ENCODE measurements at regions not wholly inside any gene's neighbourhood (a gene's known extent, or its start where the extent isn't known, plus 50 kb on each side); places are given as distances from the start of the nearest gene placed in this dataset.

DNA sequence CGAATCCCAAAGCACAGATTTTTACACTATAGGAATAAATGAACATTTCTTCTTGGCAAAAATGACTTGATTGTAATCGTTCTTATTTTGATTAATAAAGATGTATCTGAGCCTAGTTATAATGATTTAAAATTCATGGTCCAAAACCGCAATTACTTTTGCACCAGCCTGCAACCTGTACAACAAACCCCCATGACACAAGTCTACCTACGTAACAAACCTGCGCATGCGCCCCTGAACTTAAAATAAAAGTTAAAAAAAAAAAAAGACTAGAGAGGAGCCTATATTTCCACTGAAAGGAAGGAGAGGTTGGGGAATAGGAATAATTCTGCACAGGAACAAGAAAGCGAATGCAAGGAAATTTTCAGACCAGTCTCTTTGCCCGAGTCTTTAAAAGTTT, 145.2 kb downstream of the SCARB1 start:
- no peaks in the 10 kb centered on the region for H3K9me3 ChIP-seq
- H3K4me3 ChIP-seq: no peak overlapping the region
- DNase-seq (no peak), ATAC-seq (ENCODE audit: low FRiP score in 2 of 2) (no peak)
- H3K36me3 ChIP-seq: no peaks in the 10 kb centered on the region
- peaks cover 42 to 59% (median 54%) of the 10 kb centered on the region in 4 donors for H3K4me1 ChIP-seq
- H3K27ac ChIP-seq: no peak overlapping the region
- no peaks in the 10 kb centered on the region for H3K27me3 ChIP-seq
- TF ChIP-seq EP300 (IDR thresholded peaks at IDR 0.05) (no peak), POLR2A (IDR thresholded peaks at IDR 0.05) (no peak), POLR2AphosphoS5 (IDR thresholded peaks at IDR 0.05) (no peak)
- TF ChIP-seq, protein P1, sequence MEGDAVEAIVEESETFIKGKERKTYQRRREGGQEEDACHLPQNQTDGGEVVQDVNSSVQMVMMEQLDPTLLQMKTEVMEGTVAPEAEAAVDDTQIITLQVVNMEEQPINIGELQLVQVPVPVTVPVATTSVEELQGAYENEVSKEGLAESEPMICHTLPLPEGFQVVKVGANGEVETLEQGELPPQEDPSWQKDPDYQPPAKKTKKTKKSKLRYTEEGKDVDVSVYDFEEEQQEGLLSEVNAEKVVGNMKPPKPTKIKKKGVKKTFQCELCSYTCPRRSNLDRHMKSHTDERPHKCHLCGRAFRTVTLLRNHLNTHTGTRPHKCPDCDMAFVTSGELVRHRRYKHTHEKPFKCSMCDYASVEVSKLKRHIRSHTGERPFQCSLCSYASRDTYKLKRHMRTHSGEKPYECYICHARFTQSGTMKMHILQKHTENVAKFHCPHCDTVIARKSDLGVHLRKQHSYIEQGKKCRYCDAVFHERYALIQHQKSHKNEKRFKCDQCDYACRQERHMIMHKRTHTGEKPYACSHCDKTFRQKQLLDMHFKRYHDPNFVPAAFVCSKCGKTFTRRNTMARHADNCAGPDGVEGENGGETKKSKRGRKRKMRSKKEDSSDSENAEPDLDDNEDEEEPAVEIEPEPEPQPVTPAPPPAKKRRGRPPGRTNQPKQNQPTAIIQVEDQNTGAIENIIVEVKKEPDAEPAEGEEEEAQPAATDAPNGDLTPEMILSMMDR (IDR thresholded peaks at IDR 0.05): no peak
- WGBS, 2 donors: 93 to 94% methylated on average over 8 of the region's 8 CpGs

DNA sequence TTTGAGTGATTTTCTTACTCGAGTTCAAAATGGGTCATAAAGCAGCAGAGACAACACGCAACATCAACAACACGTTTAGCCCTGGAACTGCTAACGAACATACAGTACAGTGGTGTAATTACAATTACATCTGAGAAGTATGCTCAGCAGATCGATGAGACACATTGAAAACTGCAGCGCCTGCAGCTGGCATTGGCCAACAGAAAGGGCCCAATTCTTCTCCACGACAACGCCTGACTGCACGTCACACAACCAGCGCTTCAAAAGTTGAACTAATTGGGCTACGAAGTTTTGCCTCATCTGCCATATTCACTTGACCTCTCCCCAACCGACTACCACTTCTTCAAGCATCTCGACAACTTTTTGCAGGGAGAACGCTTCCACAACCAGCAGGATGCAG, 145.6 kb downstream of the SCARB1 start:
- WGBS, 2 donors: 92 to 94% methylated on average over 14 of the region's 14 CpGs
- peaks cover 42 to 63% (median 58%) of the 10 kb centered on the region in 4 donors for H3K4me1 ChIP-seq
- H3K27ac ChIP-seq: no peak overlapping the region
- TF ChIP-seq, protein P1 (IDR thresholded peaks at IDR 0.05): no peak
- no peak for TF ChIP-seq POLR2AphosphoS5 (IDR thresholded peaks at IDR 0.05)
- TF ChIP-seq POLR2A (IDR thresholded peaks at IDR 0.05): no peak
- no peak for TF ChIP-seq EP300 (IDR thresholded peaks at IDR 0.05)
- H3K4me3 ChIP-seq: no peak overlapping the region
- ATAC-seq (ENCODE audit: low FRiP score in 2 of 2): no peak
- no peaks in the 10 kb centered on the region for H3K9me3 ChIP-seq
- no peak for DNase-seq
- no peaks in the 10 kb centered on the region for H3K27me3 ChIP-seq
- no peaks in the 10 kb centered on the region for H3K36me3 ChIP-seq

DNA sequence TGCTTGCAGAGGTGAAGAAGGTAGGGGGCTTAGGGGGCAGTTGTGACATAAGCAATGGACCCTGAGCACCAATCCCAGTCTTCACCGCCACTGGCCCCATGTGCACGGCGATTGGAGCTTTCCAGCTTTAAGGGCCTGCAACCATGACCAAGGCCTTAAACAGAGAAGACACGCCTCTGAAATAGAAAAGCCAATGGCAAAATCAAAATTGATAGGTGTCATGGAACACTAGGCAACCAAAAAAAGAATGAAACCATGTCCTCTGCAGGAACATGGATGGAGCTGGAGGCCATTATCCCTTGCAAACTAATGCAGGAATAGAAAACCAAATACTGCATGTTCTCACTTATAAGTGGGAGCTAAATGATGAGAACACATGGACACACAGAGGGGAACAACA, 146.3 kb downstream of the SCARB1 start:
- no peaks in the 10 kb centered on the region for H3K27me3 ChIP-seq
- DNase-seq (no peak), ATAC-seq (ENCODE audit: low FRiP score in 2 of 2) (no peak)
- 87 to 90% methylated on average over 4 of the region's 4 CpGs for WGBS, 2 donors
- TF ChIP-seq EP300 (IDR thresholded peaks at IDR 0.05): no peak
- H3K36me3 ChIP-seq: no peaks in the 10 kb centered on the region
- no peaks in the 10 kb centered on the region for H3K9me3 ChIP-seq
- peaks cover 42 to 70% (median 65%) of the 10 kb centered on the region in 4 donors for H3K4me1 ChIP-seq
- no peak overlapping the region for H3K4me3 ChIP-seq
- peak overlapping the region in 3 of 4 donors; percentile 43 to 82 (median 72) for H3K27ac ChIP-seq

DNA sequence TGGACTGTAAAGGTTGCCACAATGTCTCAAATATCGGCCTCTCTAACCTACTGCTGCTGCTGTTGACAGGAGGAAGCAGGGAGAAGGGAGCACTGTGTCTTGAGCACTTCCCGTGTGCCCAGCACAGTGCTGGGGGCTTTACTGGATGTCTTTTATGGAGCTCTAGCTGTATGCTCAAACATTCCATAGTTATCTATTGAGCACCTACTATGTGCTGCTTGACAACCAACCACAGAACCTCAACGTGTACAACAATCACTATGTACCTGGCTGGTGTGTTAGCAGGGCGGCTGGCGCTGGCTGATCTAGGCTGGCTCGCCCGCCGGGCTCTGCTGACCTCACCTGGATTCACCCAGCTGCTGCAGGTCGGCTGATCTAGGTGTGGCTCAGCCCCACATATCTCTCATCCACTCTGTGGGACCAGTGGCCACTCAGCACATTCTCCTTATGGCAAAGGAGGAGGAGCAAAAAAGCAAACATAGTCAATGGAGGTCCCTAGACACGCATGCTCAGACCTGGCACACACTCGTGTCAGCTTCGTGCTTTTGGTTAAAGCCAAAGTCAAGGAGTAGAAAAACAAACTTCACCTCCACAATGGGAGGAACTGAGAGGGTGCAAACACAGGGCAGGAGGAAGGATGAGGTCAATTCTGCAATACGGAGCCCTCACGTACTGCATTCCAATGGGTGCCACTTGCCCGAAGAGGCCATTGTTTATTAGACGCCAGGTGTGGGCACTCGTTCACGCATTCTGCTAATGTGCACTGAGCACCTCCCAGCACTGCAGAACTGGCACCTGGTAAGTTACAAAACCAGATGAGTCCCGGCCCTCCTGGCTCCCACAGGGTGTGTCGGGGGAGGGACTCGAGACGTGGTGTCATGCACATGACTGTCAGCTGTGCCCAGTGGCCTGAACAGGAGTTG, 147.2 kb downstream of the SCARB1 start:
- WGBS, 2 donors: 44% methylated on average over 16 to 22 of the region's 22 CpGs
- peak overlapping the region; percentile 72 to 89 (median 82) for H3K27ac ChIP-seq
- TF ChIP-seq, protein P1 (IDR thresholded peaks at IDR 0.05): peak in 5 of 6 experiments; percentile 23 to 67 (median 48)
- TF ChIP-seq EP300 (IDR thresholded peaks at IDR 0.05) (peak in 3 of 4 donors; percentile 59 to 81 (median 78)), POLR2AphosphoS5 (IDR thresholded peaks at IDR 0.05) (peak; percentile 63 to 68), POLR2A (IDR thresholded peaks at IDR 0.05) (peak in 1 of 4 donors; percentile 55)
- no peaks in the 10 kb centered on the region for H3K27me3 ChIP-seq
- H3K36me3 ChIP-seq: no peaks in the 10 kb centered on the region
- peaks cover 37 to 64% (median 57%) of the 10 kb centered on the region in 4 donors for H3K4me1 ChIP-seq
- ATAC-seq (ENCODE audit: low FRiP score in 2 of 2) (peak; percentile 28 to 91), DNase-seq (peak; percentile 89 to 93)
- H3K4me3 ChIP-seq: no peak overlapping the region
- H3K9me3 ChIP-seq: no peaks in the 10 kb centered on the region

DNA sequence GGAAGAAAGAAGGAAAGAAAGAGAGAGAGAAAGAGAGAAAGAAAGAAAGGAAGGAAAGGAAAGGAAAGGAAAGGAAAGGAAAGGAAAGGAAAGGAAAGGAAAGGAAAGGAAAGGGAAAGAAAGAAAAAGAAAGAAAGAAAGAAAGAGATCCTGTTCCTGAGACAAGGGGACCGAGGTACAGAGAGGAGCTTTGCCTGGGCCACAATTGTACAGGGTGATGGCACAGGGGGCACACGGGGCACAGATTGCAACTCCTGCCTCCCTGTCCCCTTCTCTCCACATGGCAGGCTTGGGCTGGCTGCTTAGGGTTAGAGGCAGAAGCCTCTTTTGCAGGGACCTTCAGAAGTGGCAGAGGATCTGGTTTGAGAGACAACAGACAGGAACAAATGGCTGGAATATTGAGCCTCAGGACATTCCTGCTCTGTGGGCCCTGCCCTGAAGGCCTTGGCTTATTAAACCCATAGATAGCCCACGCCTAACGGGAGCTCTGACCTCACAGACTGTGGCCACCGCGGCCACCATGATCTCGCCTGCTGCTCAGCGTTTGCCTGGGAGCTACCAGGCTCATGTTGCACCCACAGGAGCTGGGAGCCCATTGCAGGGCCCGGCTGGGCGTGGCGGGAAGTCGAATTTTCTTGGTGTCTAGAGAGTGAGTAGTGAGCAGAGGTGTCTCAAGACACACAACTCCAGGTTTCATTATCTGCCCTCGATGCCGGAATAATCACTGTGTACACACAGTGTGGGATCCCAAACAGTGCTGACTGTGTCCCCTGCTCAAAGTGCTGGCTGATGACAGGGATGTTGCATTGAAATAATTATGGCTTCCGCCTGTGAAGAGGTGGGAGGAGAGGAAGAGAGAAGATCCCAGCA, 147.9 kb upstream of the NCOR2 start:
- no peak overlapping the region for H3K4me3 ChIP-seq
- no peaks in the 10 kb centered on the region for H3K36me3 ChIP-seq
- no peaks in the 10 kb centered on the region for H3K27me3 ChIP-seq
- DNase-seq: peak; percentile 56 to 81
- peaks cover 32 to 55% (median 49%) of the 10 kb centered on the region in 4 donors for H3K4me1 ChIP-seq
- 83 to 84% methylated on average over 7 to 15 of the region's 15 CpGs for WGBS, 2 donors
- ATAC-seq (ENCODE audit: low FRiP score in 2 of 2): no peak
- no peak for TF ChIP-seq POLR2AphosphoS5 (IDR thresholded peaks at IDR 0.05)
- no peak for TF ChIP-seq POLR2A (IDR thresholded peaks at IDR 0.05)
- TF ChIP-seq, protein P1 (IDR thresholded peaks at IDR 0.05): no peak
- TF ChIP-seq EP300 (IDR thresholded peaks at IDR 0.05): no peak
- H3K27ac ChIP-seq: peak overlapping the region; percentile 68 to 89 (median 82)
- H3K9me3 ChIP-seq: no peaks in the 10 kb centered on the region

All from upper lobe of left lung (tissue), 6 donors.